H9 (cell line): ENCODE measurements at regions not wholly inside any gene's neighbourhood (a gene's known extent, or its start where the extent isn't known, plus 50 kb on each side); places are given as distances from the start of the nearest gene placed in this dataset.

Experiments used
- DNase-seq: peaks from one replicate; pipeline ENCODE4 v3.0.0-alpha.2; 2017
- H2AFZ ChIP-seq: one replicate; pipeline ENCODE4 v1.6.1; 2013; ENCODE audit warnings: mild to moderate bottlenecking, low read length, control low read depth, moderate library complexity
- H2AK5ac ChIP-seq: 2 replicates; pipeline ENCODE4 v1.6.1; 2013; ENCODE audit warnings: low read length, control low read depth, mixed read lengths; ENCODE audit not compliant: insufficient read length
- H2BK120ac ChIP-seq: one replicate; pipeline ENCODE4 v1.6.1; 2013; ENCODE audit warnings: low read depth, mild to moderate bottlenecking, low read length, control low read depth, inconsistent platforms; ENCODE audit not compliant: poor library complexity, severe bottlenecking
- H2BK12ac ChIP-seq: 2 replicates; pipeline ENCODE4 v1.6.1; 2013; ENCODE audit warnings: low read length, control low read depth, mixed read lengths, low read depth; ENCODE audit not compliant: insufficient read length
- H2BK15ac ChIP-seq: 2 replicates; pipeline ENCODE4 v1.6.1; 2013; ENCODE audit warnings: low read depth, low read length, control low read depth
- H2BK20ac ChIP-seq: one replicate; pipeline ENCODE4 v1.6.1; 2013; ENCODE audit warnings: low read depth, mild to moderate bottlenecking, low read length, control low read depth, inconsistent platforms; ENCODE audit not compliant: poor library complexity, severe bottlenecking
- H2BK5ac ChIP-seq: 2 replicates; pipeline ENCODE4 v1.6.1; 2013; ENCODE audit warnings: low read length, control low read depth, mixed read lengths; ENCODE audit not compliant: insufficient read length
- H3K14ac ChIP-seq: 2 replicates; pipeline ENCODE4 v1.6.1; 2013; ENCODE audit warnings: low read length, control low read depth; ENCODE audit not compliant: insufficient read depth
- H3K18ac ChIP-seq: 2 replicates; pipeline ENCODE4 v1.6.1; 2013; ENCODE audit warnings: low read depth, mild to moderate bottlenecking, mixed read lengths, low read length, control low read depth; ENCODE audit not compliant: insufficient read length
- H3K23ac ChIP-seq: 2 replicates; pipeline ENCODE4 v1.6.1; 2013; ENCODE audit warnings: low read length, control low read depth, mixed read lengths, low read depth; ENCODE audit not compliant: insufficient read length
- H3K23me2 ChIP-seq: 2 replicates; pipeline ENCODE4 v1.6.1; 2013; ENCODE audit warnings: low read depth, mild to moderate bottlenecking, mixed read lengths, low read length, control low read depth; ENCODE audit not compliant: insufficient read length, poor library complexity, severe bottlenecking
- H3K27ac ChIP-seq: 2 replicates; pipeline ENCODE4 v1.5.1; 2013; ENCODE audit warnings: low read length, control low read depth, mixed read lengths, low read depth; ENCODE audit not compliant: insufficient read length
- H3K27me3 ChIP-seq: 2 replicates; pipeline ENCODE4 v1.6.1; 2013; ENCODE audit warnings: low read length, control low read depth, inconsistent platforms; ENCODE audit not compliant: insufficient read depth
- H3K4ac ChIP-seq: 2 replicates; pipeline ENCODE4 v1.6.1; 2013; ENCODE audit warnings: low read depth, mild to moderate bottlenecking, control low read depth, inconsistent platforms, low read length, moderate library complexity
- H3K4me1 ChIP-seq: 2 replicates; pipeline ENCODE4 v1.6.1; 2013; ENCODE audit warnings: low read length, control low read depth, inconsistent platforms; ENCODE audit not compliant: insufficient read depth
- H3K4me2 ChIP-seq: 2 replicates; pipeline ENCODE4 v1.6.1; 2013; ENCODE audit warnings: low read length, control low read depth, mixed read lengths; ENCODE audit not compliant: insufficient read length, insufficient read depth
- H3K56ac ChIP-seq: 2 replicates; pipeline ENCODE4 v1.6.1; 2013; ENCODE audit warnings: low read depth, mild to moderate bottlenecking, mixed read lengths, low read length, control low read depth; ENCODE audit not compliant: insufficient read length
- H3K79me1 ChIP-seq: 2 replicates; pipeline ENCODE4 v1.6.1; 2013; ENCODE audit warnings: low read depth, mild to moderate bottlenecking, moderate library complexity, low read length, control low read depth, inconsistent platforms; ENCODE audit not compliant: insufficient read depth, poor library complexity, severe bottlenecking
- H3K79me2 ChIP-seq: 2 replicates; pipeline ENCODE4 v1.6.1; 2013; ENCODE audit warnings: low read length, control low read depth, inconsistent platforms; ENCODE audit not compliant: insufficient read depth
- H3K9ac ChIP-seq: 2 replicates; pipeline ENCODE4 v1.6.1; 2013; ENCODE audit warnings: low read length, control low read depth, mixed read lengths; ENCODE audit not compliant: insufficient read length; ENCODE audit errors: extremely low read depth
- H3K9me3 ChIP-seq: one replicate; pipeline ENCODE4 v1.6.1; 2013; ENCODE audit warnings: low read depth, low read length, inconsistent platforms; ENCODE audit not compliant: control insufficient read depth
- H3T11ph ChIP-seq: one replicate; pipeline ENCODE4 v1.6.1; 2013; ENCODE audit warnings: mild to moderate bottlenecking, low read length, control low read depth, inconsistent platforms
- H4K20me1 ChIP-seq: one replicate; pipeline ENCODE4 v1.6.1; 2013; ENCODE audit not compliant: control insufficient read depth, insufficient read length, insufficient read depth
- H4K5ac ChIP-seq: 2 replicates; pipeline ENCODE4 v1.6.1; 2013; ENCODE audit warnings: low read depth, mild to moderate bottlenecking, mixed read lengths, low read length, control low read depth; ENCODE audit not compliant: insufficient read length
- H4K8ac ChIP-seq: replicated peaks from 2 replicates; pipeline ENCODE4 v1.6.1; 2013; ENCODE audit warnings: low read length, control low read depth, mixed read lengths, low read depth; ENCODE audit not compliant: insufficient read length
- H4K91ac ChIP-seq: 2 replicates; pipeline ENCODE4 v1.6.1; 2013; ENCODE audit warnings: low read depth, mild to moderate bottlenecking, moderate library complexity, mixed read lengths, low read length, control low read depth; ENCODE audit not compliant: insufficient read length
- H3K27ac Mint-ChIP-seq, 3 experiments: 2 replicates in 2 of 3; 3 replicates in 1 of 3; pipeline ENCODE4 v1.8.0; 2020 to 2021; ENCODE audit warnings: mixed read lengths in 3 of 3, mild to moderate bottlenecking in 1 of 3, moderate library complexity in 1 of 3
- H3K27me3 Mint-ChIP-seq: 2 replicates; pipeline ENCODE4 v1.8.0; 2021; ENCODE audit warnings: low read depth, mild to moderate bottlenecking, moderate library complexity, mixed read lengths
- H3K36me3 Mint-ChIP-seq, 3 experiments: 2 replicates in 2 of 3; 3 replicates in 1 of 3; pipeline ENCODE4 v1.8.0; 2020 to 2021; ENCODE audit warnings: low read depth in 3 of 3, mixed read lengths in 3 of 3; ENCODE audit not compliant: insufficient read depth in 1 of 3
- H3K4me1 Mint-ChIP-seq, 2 experiments: 2 replicates each; pipeline ENCODE4 v1.8.0; 2020; ENCODE audit warnings: mixed read lengths in 2 of 2
- H3K4me3 Mint-ChIP-seq, 2 experiments: 2 replicates in 1 of 2; 3 replicates in 1 of 2; pipeline ENCODE4 v1.8.0; 2020 to 2021; ENCODE audit warnings: mild to moderate bottlenecking in 2 of 2, mixed read lengths in 2 of 2, moderate library complexity in 1 of 2
- H3K9me3 Mint-ChIP-seq, 2 experiments: 2 replicates in 1 of 2; 3 replicates in 1 of 2; pipeline ENCODE4 v1.8.0; 2020; ENCODE audit warnings: mild to moderate bottlenecking in 2 of 2, mixed read lengths in 2 of 2, moderate library complexity in 1 of 2
- CTCF ChIP-seq: fragments of 200-600 bp; sonication (generic); conservative IDR thresholded peaks from 3 replicates; pipeline ENCODE4 v1.8.0; 2021; ENCODE audit warnings: antibody characterized with exemption, mild to moderate bottlenecking
- WGBS: extraction: QIAGEN DNeasy Blood & Tissue Kit; methylation state at CpG from one replicate; pipeline ENCODE4 v1.1.7; 2013; ENCODE audit warnings: missing lambda C conversion rate, low lambda C conversion rate, mixed read lengths; ENCODE audit not compliant: insufficient read length; ENCODE audit errors: extremely low coverage; 5-methylcytosine and 5-hydroxymethylcytosine counted together

GRCh38 chr3:3701949-3702348 is 97.3 kb upstream of the LRRN1 start:
- H2AK5ac ChIP-seq: no peak overlapping the region
- H3K4me1 Mint-ChIP-seq: peaks cover 30 to 37% of the 10 kb centered on the region in 2 experiments
- H3K9me3 ChIP-seq: no peaks in the 10 kb centered on the region
- no peak overlapping the region for H2BK120ac ChIP-seq
- H3K36me3 Mint-ChIP-seq: no peaks in the 10 kb centered on the region
- no peak overlapping the region for H4K91ac ChIP-seq
- H4K20me1 ChIP-seq: no peaks in the 10 kb centered on the region
- no peaks in the 10 kb centered on the region for H3K27me3 ChIP-seq
- no peaks in the 10 kb centered on the region for H3K9me3 Mint-ChIP-seq
- H3K4me1 ChIP-seq: no peaks in the 10 kb centered on the region; the same call in 1 of the 2 replicates
- no peaks in the 10 kb centered on the region for H3K79me2 ChIP-seq
- no peak overlapping the region for H4K8ac ChIP-seq
- no CpG with 5 or more reads among the region's 5 CpGs for WGBS
- H3T11ph ChIP-seq: no peak overlapping the region
- H2BK20ac ChIP-seq: no peak overlapping the region
- H4K5ac ChIP-seq: no peak overlapping the region
- H3K27ac Mint-ChIP-seq: no peak overlapping the region; a peak in 1 of 7 replicates
- H3K4me2 ChIP-seq: no peak overlapping the region
- H3K18ac ChIP-seq: no peak overlapping the region
- no peaks in the 10 kb centered on the region for H3K79me1 ChIP-seq
- no peaks in the 10 kb centered on the region for H3K27me3 Mint-ChIP-seq
- no peak overlapping the region for H3K14ac ChIP-seq
- TF ChIP-seq CTCF: no peak
- H3K23ac ChIP-seq: no peak overlapping the region
- H2AFZ ChIP-seq: no peak overlapping the region
- H3K9ac ChIP-seq: no peak overlapping the region
- no peak overlapping the region for H2BK15ac ChIP-seq
- no peak overlapping the region for H3K4ac ChIP-seq
- H3K56ac ChIP-seq: no peak overlapping the region
- no peak overlapping the region for H3K27ac ChIP-seq
- no peak for DNase-seq
- no peak overlapping the region for H2BK12ac ChIP-seq
- no peaks in the 10 kb centered on the region for H3K23me2 ChIP-seq
- H2BK5ac ChIP-seq: no peak overlapping the region
- H3K4me3 Mint-ChIP-seq: no peak overlapping the region
